ENCODE measurements at regions not wholly inside any gene's neighbourhood (a gene's known extent, or its start where the extent isn't known, plus 50 kb on each side); places are given as distances from the start of the nearest gene placed in this dataset.
"Not testable (repeated sequence)": the region's sequence is repeated elsewhere in the genome, so short reads cannot be mapped to it uniquely, and the experiment has no call there.

DNA sequence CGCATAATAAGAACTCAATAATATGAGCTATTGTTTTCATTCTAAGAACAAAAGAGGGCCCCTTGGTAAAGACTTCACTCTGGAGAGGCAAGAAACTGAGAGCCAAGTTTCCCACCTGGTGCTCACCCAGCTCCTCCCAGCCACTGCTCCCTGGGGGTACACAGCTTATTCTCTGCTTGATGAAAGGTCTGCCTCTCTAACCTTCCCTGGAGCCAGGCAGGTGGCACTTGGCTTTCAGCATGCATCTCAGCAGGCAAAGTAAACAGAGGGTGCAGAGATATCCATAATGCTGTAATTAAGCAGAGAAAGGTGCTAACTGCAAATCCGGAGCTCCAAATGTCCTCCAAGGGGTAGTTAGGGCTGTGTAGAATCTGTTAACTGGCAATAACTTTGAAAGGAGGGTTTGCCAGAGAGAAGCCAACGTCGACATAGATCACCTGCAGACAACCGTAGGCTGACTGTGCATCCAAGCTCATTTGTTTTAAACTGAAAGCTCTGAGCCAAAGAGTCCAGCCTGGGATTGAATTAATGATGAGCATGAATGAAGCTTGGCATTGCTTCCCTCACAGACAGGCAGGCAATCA, 159.6 kb upstream of the PROK2 start:
- TF ChIP-seq, protein P1, sequence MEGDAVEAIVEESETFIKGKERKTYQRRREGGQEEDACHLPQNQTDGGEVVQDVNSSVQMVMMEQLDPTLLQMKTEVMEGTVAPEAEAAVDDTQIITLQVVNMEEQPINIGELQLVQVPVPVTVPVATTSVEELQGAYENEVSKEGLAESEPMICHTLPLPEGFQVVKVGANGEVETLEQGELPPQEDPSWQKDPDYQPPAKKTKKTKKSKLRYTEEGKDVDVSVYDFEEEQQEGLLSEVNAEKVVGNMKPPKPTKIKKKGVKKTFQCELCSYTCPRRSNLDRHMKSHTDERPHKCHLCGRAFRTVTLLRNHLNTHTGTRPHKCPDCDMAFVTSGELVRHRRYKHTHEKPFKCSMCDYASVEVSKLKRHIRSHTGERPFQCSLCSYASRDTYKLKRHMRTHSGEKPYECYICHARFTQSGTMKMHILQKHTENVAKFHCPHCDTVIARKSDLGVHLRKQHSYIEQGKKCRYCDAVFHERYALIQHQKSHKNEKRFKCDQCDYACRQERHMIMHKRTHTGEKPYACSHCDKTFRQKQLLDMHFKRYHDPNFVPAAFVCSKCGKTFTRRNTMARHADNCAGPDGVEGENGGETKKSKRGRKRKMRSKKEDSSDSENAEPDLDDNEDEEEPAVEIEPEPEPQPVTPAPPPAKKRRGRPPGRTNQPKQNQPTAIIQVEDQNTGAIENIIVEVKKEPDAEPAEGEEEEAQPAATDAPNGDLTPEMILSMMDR (IDR thresholded peaks at IDR 0.05; ENCODE audit: insufficient read depth, low read depth, low read length, missing control alignments), result no peak
- no peak for DNase-seq (ENCODE audit: low read depth)
- H3K4me3 ChIP-seq (ENCODE audit: low read depth, low read length), result no peak overlapping the region

DNA sequence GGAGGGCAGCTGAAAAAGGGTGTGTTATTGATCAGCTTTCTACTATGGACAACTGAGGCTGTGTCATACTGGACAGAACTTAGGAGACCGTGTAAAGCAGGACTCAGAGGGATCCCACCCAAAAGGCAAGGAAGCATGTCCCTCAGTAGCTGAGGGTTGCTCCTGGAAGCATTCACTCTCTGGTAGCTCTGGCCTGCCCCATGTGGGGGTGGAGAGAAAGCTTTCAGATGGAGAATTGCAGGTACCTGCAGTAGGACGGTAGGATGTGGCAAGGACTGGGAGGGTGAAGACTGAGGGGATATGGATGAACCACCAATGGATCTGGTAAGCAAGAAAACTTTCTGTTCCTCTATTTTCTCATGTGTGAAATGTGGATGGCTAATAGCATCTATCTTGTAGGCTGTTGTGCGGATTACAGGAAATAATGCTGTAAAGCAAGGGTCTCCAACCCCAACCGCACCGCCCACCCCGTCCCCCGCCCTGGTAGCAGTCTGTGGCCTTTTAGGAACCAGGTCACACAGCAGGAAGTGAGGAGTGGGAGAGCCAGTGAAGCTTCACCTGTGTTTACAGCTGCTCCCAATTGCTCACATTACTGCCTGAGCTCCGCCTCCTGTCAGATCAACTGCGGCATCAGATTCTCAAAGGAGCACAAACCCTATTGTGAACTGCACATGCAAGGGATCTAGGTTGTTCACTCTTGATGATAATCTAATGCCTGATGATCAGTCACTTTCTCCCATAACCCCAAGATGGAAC, 157.7 kb upstream of the PROK2 start:
- no peak overlapping the region for H3K4me3 ChIP-seq (ENCODE audit: low read depth, low read length)
- TF ChIP-seq, protein P1 (IDR thresholded peaks at IDR 0.05; ENCODE audit: insufficient read depth, low read depth, low read length, missing control alignments), result no peak
- DNase-seq (ENCODE audit: low read depth), result no peak

DNA sequence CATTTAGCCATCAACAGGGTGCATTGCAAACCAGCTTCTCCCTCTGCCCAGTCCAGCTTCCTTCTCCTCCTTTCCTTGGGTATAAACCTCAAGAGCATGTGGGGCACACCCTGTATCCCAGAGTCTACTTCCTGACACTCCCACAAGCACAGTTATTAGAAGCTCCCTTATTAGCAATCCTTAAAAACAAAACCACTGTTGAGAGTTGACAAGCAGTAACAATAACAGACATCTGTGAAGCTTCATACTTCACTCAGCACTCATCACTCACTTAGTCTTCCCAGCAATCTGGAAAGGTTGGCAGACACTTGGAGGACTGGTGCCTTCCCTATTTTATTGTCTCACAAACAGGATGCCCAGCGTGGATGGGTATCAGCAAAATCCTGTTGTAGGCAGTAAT, 155.5 kb upstream of the PROK2 start:
- TF ChIP-seq, protein P1 (IDR thresholded peaks at IDR 0.05; ENCODE audit: insufficient read depth, low read depth, low read length, missing control alignments), result no peak
- H3K4me3 ChIP-seq (ENCODE audit: low read depth, low read length), result no peak overlapping the region
- DNase-seq (ENCODE audit: low read depth), result no peak

DNA sequence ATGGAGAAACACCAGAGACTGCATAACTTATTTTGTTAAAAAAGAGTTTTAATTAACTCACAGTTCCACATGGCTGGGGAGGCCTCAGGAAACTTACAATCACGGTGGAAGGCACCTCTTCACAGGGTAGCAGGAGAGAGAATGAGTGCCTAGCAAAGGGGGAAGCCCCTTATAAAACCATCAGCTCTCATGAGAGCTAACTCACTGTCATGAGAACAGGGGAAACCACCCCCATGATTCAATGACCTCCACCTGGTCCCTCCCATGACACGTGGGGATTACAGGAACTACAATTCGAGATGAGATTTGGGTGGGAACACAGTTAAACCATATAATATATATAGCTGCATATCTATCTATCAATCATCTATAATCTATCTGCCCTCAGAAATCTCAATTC, 153.1 kb upstream of the PROK2 start:
- not testable (repeated sequence) for H3K4me3 ChIP-seq (ENCODE audit: low read depth, low read length); DNase-seq (ENCODE audit: low read depth)

DNA sequence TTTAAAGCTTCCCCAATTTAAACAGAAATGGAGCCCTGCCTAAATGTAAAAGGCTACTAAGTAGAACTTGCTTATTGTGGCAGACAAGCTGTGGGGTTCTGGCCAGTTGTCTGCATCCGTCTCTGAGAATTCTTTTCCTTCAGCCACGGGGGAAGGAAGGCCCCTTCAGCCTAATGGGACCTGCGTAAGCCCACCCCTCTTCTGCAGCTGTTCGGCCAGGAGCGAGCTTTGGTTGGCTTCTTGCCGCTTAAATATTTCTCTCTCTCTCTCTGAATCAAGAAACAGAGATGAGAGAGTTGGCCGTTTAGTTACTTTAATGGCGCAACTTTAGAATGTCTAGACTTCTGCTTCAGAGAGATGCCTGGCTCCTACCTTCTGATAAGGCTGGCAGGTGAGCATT, 151.7 kb upstream of the PROK2 start:
- no peak overlapping the region for H3K4me3 ChIP-seq (ENCODE audit: low read depth, low read length)
- TF ChIP-seq, protein P1 (IDR thresholded peaks at IDR 0.05; ENCODE audit: insufficient read depth, low read depth, low read length, missing control alignments), result no peak
- DNase-seq (ENCODE audit: low read depth), result no peak

DNA sequence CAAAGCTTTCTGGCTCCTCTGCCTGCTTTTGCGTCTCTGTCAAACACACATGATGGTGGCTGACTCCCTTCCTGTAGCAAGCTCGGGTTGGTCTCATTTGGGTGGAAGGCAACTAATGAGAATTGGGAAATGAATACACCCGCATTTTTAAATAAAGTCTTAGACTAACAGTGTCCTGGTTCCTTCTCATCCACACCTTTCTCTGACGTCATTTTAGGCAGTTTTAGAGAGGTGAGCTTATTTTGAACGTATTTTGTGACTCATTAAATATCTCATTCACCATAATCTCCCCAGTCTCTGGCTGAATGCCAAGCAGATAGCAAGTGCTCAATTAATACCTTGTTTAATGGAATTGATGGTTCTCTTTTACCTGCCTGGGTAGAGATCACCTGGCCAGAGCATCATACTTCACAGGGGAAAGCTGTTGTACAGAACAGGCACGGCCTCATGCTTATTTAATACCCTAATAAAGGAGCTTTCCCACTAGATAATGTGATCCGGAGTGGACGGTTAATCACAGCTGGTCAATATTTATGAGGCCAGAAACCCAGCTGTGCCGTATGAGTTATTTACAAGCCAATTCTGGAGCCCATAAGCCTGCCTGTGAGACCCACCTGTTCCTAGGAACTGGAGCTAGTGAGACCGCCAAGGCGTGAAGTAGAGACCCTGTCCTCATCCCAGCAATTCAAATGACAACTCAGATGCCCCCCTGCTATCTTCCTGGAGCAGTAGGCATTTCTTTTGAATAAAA, 149.7 kb upstream of the PROK2 start:
- H3K4me3 ChIP-seq (ENCODE audit: low read depth, low read length), result no peak overlapping the region
- TF ChIP-seq, protein P1 (IDR thresholded peaks at IDR 0.05; ENCODE audit: insufficient read depth, low read depth, low read length, missing control alignments), result no peak
- DNase-seq (ENCODE audit: low read depth), result no peak

DNA sequence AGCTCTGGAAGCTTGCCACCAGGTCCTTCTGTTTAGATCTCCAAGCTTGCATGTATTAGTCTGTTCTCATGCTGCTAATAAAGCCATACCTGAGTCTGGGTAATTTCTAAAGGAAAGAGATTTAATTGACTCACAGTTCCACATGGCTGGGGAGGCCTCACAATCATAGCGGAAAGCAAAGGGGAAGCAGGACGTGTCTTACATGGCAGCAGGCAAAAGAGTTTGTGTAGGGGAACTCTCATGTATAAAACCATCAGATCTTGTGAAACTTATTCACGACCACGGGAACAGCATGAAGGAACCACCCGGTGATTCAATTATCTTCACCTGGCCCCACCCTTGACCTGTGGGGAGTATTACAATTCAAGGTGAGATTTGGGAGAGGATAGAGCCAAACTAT, 147.0 kb upstream of the PROK2 start:
- TF ChIP-seq, protein P1 (IDR thresholded peaks at IDR 0.05; ENCODE audit: insufficient read depth, low read depth, low read length, missing control alignments), result no peak
- no peak overlapping the region for H3K4me3 ChIP-seq (ENCODE audit: low read depth, low read length)
- DNase-seq (ENCODE audit: low read depth), result peak; percentile 55

Measured in GM12865 (cell line).